SIG-M5 treated with dmso at 0.1 percent for 504 hours (cell line): ENCODE measurements at regions not wholly inside any gene's neighbourhood (a gene's known extent, or its start where the extent isn't known, plus 50 kb on each side); places are given as distances from the start of the nearest gene placed in this dataset.

Source experiments
- DNase-seq: peaks from one replicate; lab custom pipeline; 2025; ENCODE audit not compliant: unreplicated experiment; lab: John Stamatoyannopoulos, UW

DNA sequence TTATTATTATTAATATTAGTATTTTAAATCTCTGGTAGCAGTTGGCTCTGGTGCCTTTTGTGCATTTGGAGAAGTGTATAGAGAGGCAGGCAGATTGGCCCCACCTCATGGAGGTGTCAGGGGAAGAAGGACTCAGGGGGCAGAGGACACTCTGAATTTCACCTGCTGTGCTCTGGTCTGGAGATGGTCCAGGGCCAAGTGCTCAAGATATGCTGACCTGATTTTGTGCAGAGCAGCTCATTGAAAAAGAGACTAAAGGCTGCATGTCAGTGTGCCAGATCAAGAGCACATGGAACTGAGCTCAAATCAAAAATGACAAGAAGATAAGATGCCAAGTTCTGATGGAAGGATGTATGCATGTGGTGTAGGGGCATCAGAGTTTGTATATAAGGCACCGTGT lies 323.6 kb upstream of the TNP1 start:
- DNase-seq, result no peak

DNA sequence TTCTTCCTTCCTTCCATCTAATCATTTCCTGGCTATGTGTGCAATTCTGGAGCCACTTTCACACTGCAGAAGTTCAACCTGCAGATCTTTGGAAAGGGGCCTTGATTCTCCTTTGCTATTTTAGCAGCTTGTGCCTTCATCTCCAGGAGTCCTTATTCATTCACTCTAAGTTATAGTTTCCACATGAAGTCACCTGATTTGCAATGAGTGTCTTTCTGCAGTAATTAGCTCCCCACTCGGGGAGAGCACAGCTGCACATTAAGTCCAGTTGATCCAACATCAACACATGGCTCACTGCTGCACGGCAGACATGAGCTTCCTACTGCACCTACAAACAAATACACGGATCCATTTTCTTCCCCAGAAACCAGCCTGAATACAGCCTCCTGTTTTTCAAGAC lies 323.1 kb upstream of the TNP1 start:
- no peak for DNase-seq

DNA sequence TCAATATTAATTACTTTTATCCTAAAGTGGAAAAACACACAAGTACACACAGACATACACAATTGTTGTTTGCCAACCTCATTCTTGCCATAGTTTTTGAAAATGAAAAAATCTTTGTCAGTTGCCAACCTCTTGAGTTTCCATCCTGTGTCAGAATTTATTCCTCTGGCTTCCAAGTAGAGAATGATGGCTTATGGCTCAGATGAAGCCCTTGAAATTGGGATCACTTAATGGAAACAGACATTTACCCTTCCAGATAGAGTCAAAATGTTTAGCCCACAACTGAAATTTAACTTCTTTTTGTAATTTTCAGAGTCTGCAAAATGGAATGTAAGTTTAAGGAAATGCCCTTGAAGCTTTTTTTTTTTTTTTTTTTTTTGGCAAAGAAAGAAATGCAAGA lies 321.6 kb upstream of the TNP1 start:
- DNase-seq, result no peak

DNA sequence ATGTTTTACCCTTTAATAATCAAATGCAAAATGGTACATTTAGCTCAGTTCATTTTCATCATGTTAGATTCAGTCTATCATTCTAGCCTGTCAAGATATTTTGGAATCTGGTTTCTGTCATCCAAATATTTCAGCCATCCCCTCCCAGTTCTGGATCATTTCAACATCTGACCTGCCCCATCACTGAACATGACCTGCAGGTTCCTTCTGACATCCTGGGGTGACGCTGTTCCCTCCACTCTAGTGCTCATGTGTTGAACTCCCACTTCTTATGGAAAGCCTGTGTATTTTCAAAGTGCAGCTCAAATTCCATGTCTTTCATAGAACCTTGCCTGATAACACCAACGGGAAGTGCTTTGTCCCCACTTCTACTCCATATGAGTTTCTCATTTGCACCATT lies 320.0 kb upstream of the TNP1 start:
- DNase-seq, result no peak

DNA sequence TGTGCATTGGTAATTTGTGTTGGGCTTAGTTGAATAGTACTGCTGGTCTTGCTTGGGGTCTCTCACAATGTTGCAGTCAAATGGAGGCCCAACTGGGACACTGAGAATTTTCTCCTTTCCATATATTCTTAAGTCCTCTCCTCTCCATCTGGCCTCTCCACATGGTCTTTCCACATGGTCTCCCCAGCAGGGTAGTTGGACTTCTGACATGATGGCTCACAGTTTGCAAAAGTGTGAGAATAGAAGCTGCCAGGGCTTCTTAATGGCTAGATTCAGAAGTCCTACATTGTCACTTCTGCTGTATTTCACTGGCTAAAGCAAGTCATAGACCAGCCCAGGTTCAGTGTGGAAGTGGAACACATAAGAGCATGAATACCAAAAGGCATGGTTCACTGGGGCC lies 318.5 kb upstream of the TNP1 start:
- no peak for DNase-seq

DNA sequence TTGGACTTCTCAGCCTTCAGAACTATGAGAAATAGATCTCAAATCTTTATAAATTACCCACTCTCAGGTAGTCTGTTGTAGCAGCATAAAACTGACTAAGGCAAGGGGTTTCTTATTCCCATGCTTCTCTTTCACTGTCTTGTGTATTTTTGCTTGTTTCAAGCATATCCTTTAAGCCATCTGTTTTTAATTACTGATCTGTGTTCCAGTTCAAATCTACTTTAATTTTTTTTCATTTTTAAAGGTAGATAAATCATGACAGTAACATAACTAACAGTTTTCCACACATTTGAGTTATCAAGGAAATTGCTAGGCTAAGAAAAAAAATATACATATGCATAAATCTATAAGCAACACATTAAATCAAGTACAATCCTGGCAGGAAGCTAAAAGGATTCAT lies 317.9 kb upstream of the TNP1 start:
- DNase-seq, result no peak

DNA sequence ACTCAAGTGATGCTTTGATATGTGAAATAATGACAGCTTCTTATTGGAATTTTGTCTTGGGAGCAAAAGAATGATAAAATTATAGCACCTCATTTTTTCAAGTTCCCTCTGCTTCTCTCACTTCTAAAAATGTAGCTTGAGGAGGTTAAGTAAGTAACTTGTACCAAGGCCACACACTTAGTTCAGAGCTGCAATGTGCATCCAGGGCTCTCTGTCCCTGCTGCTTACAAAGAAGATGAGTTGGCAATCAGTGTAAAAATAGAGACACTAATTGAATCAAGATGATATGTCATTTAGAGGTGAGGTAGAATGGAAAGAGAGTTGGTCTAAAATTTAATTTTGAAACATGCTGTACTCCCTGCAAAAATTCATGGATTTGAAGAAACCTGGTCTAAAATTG lies 312.0 kb upstream of the TNP1 start:
- DNase-seq, result no peak

DNA sequence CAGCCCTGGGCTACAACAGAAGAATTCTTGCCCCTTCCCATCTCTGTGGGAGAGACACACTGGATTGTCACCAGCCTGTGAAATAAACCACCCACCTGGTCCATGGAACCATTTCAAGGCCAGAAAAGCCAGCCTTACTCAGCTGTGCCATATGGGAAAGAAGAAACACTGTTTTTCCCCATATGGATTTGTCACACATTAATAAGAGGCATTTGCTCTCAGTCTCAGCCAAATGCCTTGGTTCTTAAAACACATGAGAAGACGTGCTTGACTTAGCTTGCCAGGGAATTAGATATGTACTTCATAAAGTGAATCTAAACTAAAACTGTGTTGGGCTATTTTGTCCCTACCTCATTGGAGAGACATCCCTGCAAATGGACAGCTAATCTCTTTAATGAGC lies 308.6 kb upstream of the TNP1 start:
- no peak for DNase-seq

DNA sequence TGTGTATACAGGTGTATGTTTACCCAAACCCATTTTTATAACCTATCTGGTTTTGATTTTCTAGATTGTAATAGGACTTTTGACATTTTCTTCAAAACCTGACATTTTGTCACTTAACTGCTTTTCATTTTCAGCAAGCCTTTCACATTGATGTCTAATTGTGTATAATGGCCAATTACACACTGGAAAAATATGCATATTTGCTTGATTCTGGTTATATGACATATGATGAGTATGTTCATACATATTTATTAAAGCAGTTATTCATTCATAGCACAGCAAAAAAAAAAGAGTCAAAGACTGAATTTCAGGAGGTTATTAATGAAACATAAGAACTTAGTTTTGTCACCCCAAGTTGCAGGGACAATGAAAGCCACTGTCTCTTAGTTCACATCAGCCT lies 307.7 kb upstream of the TNP1 start:
- DNase-seq, result no peak

DNA sequence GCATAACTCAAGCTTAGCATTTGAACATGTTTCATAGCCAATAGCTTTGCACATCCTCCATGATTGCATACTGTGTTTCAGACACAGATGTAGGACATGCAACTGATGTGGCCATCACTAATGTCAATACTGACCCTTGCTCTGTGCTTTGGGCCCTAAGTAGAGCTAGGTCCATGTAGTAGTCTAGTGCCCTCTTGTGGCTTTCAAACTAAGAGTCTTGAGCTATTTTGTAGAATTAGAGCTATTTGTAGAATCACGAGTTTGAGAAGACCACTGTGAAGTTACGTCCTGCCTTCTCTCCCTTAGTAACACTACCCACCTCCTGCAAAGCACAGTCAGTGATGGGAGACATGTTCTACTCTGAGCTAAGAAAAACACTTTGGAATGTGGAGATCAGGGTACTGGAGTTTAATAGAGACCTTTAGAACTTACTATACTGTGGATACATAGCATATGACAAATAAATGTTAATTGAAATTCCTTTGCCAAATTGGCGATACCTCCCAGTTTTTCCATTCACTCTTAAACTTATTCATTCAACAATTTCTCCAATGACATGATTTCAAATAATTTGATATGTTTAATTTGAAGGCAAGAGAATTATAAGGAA lies 306.5 kb upstream of the TNP1 start:
- peak; percentile 58 for DNase-seq

DNA sequence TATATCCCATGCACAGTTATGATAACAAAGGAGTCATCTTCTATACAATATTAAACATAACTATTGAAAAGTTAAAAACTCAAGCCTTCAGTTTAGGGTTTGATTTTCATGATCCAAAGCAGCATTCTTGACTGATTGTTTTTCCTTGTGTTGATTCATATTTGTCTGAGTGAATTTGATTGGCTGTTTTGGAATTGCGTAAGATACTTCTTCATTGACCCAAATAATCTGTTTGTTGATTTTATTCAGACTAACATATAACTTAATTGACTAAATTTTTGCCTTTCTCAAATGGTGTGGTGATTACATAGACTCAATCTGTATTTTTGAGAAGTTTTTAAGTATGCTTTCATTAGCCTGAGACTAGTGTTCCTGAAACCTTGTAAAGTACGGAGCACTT lies 305.7 kb upstream of the TNP1 start:
- no peak for DNase-seq

DNA sequence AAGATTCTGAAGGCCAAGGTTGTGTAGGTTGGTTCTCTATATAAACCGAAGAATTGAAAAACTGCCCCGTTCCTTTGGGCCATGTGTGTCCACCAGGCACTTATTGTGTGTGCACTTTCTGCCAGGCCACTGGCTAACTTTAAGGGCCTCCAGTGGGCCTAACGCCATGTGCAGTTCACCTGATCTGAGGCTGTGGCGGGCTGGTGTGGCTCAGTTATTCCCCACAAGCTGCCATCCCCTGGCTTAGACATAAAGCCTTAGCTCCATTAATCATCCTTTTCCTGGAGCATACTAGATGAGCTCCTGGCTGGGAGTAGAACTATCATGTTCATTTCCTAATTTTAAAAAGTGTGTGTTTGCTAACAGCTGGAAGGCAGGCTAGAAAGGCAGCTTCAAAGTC lies 304.1 kb upstream of the TNP1 start:
- DNase-seq, result no peak

DNA sequence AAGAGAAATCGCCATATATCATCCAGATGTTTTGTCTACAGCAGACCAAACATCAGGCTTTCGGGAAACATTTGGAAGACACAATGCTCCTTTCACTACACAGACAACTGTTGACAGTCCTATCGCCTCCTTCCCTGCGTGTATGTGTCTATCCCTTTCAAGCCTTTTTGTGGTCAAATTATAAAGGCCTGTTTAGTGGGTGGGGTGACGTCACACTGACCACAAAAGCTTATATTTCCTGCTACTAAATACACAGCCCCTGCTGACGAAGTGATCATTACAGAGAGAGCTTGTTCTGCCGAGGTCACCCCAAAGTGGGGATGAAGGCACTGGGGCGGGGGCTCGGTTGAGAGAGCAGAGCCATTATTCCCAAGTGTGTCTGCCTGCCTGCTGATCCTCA lies 302.7 kb upstream of the TNP1 start:
- peak; percentile 5 for DNase-seq

DNA sequence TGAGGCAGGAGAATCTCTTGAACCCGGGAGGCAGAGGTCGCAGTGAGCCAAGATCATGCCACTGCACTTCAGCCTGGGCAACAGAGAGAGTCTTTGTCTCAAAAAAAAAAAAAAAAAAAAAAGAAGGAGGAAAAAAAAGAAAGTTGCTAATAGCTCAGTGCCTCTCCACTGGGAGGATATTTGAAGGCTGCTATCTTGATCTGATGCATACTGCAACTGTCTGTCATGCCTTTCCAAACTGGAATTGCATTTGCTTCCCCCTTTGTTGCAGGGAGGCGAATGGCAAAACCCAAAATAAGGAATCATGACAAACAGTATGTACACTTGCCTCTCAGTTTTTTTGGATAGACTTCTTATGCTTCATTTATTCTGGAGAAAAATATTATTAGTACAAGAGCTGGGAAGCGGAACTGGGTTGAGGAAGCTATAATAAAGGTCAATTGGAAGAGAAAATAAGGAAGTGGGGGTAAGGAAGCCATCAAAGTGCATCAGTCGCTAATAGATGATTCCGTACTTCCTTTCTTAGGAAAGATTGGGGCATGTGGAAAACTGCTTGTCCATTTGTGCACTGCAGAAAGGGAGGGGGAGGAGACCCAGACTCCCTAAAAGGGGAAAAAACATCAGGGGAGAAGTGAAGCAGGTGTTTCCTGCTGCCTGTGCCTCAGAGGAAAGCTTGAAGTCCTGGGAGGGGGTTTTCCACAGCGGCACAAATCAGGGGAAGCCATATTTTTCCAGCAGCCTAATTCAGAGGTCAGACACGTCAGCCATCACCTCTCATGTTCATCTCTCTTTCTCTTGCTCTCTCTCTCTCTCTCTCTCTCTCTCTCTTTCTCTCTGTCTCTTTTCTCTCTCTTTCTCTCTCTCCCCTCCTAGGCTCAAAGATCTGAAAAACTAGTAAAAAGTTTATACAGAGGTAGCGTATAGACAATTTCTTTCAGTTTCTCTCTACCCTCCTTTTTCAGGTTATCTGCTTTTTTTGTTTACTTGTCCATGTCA lies 301.4 kb upstream of the TNP1 start:
- DNase-seq, result no peak

DNA sequence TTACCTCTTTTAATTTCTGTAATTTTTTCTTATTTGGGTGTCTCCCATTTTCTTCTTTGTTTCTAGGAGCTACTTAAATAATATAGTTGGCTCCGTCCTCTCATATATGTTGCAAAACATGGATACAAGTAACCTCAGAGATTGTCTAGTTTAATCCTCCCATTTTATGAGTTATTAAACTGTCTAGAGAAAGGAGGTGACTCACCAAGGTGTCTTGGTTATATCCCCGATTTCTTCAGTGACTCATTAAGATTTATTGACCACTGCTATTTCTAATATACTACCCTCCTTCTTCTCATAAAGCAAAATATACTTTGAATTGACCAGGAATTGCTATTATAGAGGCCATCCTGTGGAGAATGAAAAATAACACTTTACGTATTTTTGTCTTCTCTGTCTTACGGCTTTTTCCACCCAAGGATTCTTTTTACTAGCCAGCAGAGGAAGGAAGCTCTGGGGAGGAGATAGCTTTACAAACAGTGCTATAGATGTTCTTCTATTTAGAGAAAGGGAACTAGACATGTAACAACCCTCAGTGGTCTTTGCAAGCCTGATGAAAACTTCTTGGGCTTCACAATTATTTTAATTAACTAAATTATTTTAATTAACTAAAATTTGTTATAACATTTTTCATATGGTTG lies 300.4 kb upstream of the TNP1 start:
- no peak for DNase-seq

DNA sequence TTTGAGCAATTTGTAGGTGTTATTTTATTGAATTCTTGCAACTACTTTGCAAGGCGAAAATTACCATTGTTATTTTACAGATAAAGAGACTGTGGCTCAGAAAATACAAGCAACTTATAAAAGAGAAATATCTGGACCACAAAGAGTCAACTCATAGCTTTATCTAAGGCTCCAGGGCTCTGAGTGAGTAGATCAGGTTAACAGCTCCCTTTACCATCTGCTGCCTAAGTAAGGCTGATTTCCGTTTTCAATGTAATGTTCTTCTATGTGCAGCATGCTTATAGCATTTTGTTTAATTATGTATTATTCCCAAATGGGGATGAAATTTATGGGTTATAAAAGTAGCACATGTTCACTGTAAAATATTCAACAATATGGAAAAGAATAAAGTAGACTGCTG lies 299.1 kb upstream of the TNP1 start:
- DNase-seq, result no peak

DNA sequence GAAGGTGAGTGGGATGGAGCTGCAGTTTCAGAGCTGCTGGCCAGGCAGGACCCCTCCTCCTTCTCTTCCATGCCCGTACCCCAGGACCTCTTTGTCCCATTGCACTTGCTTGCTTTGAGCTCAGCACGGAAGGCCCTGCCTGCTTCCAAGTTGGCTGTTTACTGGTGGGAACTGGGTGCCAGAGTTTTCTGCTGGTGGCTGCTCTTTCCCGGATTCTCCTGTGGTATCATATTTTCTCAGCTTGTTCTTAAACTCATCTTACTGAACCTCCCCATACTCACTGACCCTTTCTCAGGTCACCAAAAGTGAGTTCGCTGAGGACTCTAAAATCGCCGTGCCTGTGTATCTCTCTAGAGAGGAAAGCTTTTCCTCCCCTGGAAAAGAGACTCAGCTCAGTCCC lies 297.7 kb upstream of the TNP1 start:
- DNase-seq, result no peak

DNA sequence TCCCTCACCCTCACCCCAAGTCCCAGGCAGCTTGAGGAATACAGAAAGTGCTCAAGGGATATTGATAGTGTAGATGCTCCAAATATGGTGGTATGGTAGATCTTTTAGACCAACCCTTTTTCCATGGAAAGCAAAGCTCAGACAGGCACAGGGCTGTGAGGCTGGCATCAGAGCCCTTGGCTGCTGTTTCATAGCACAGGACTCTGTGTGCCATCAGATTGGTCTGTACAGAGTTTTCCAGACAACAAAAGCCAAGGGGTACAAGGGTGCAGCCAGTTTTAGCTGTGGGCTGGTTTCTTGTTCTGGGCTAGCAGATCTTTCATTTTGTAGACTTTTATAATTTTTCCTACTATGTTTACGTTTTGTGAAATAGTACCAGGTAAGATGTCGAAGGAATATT lies 296.9 kb upstream of the TNP1 start:
- DNase-seq, result no peak

DNA sequence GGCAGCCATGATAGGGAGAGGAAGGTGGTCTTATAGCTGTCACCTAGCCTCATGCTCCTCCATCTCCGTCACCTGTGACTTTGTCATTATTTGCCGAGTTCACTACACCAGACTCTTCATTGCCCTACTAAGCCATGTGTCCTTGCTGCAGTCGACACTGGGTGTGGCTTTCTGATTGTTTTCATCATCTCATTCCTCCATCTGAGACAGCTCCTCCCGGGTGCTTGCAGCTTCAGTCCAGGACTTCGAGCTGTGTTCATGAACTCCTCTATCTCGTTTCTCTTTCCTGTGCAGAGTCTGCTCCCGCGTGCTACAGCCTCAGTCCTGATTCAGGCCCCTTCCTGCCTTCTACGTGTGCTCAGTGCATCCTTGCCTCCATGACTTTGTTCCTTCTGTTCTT lies 295.1 kb upstream of the TNP1 start:
- no peak for DNase-seq

DNA sequence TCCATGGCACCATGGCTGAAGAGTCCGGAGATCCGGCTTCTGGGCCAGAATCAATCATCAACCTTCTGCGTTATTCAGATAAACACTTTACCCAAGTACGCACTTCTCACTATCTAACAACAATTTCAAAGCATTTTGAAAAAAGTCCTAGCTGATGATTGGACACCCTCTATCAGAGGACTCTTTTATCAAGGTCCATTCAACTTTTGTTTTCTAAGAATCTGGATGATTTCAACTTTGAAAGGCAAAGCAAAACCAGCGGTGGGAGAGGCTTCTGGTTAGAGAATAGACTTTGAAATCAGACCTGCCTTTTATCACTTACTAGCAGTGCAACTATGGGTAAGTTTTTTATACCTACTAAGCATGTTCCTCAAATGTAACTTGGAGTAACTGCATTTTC lies 293.6 kb upstream of the TNP1 start:
- no peak for DNase-seq

DNA sequence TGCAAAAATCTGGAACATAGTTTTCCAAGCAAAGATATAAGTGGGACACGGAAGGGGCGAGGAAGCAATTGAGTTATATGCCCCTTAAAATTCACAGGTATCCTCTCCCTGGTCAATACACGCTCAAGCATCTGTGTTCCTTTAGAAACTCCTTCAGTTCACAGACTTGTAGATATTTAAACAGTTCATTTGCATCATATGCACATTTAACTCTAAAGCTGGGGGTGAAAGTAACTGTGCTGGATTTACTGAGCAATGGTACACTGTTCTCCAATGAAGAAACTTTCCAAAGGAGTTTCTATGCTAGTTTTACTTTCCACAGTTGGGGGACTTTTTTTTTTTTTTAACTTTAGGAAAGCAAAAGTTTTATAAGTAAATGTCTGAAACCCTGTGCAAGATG lies 293.0 kb upstream of the TNP1 start:
- no peak for DNase-seq

DNA sequence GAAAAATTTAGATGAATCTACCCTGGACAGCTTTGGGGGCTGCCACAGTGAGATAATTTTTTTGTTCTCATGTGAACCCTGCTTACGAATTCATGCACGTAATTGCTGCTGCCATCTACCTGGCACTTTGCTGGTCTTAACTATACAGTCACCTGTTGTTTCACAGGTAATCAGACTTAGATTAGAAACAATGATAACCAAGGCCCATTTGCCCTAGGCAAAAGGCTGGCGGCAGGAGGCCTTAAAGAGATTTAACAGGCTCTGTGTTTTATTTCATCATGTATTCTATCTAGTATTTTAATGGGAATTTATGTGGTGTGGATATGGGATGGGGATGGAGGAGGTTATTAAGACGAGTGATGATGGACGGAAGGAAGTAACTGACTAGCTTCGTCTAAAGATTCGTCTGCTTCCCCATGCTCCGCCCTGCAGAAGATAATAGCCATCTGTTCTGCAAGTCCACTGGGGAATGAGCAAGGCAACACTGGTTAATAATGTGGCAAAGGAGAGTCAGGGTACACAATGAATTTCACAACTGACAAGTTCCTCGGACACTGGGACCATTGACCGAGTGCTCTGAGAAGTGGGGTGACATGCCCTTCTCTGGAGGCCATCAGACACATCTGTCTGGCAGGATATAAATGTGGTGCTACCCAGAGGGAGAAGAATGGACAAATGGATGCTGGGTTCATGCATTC lies 291.8 kb upstream of the TNP1 start:
- DNase-seq, result no peak
